ENCODE measurements at regions not wholly inside any gene's neighbourhood (a gene's known extent, or its start where the extent isn't known, plus 50 kb on each side); places are given as distances from the start of the nearest gene placed in this dataset.

DNA sequence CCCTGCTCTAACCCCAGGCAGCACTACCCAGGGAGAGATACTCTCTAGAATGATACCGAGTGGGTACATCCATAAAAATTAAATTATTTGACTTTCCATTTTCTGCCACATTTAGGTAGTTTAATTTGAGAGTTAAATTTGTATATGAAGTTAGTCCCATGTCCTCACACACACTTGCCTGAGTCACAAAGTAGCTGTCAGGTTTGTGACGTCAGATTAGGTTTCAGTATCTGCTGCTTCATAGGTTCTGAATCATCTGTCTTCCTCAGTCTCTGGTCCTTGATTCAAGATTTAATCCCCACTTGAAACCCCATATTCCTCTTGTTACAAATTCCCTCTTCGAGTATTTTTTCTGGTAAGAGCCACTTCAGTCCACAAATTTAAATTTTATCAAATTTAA lies 738.6 kb upstream of the FAM98A start:
- DNase-seq (ENCODE audit: low read depth in 2 of 2) = no peak

GRCh38 chr2:34332813-34333212 lies 733.7 kb upstream of the FAM98A start:
- no peak for DNase-seq (ENCODE audit: low read depth in 2 of 2)

- DNase-seq (ENCODE audit: low read depth in 2 of 2) = no peak
These were observed 721.0 kb upstream of the FAM98A start for GRCh38 chr2:34320056-34320455.

- DNase-seq (ENCODE audit: low read depth in 2 of 2) = no peak
These were observed 718.7 kb upstream of the FAM98A start for GRCh38 chr2:34317797-34318196.

- DNase-seq (ENCODE audit: low read depth in 2 of 2) = no peak
These were observed 717.7 kb upstream of the FAM98A start for GRCh38 chr2:34316788-34317187.

- DNase-seq (ENCODE audit: low read depth in 2 of 2) = no peak
These were observed 712.7 kb upstream of the FAM98A start for GRCh38 chr2:34311816-34312215.

- no peak for DNase-seq (ENCODE audit: low read depth in 2 of 2)
These were observed 709.0 kb upstream of the FAM98A start for GRCh38 chr2:34308140-34308539.

- DNase-seq (ENCODE audit: low read depth in 2 of 2) = no peak
These were observed 708.5 kb upstream of the FAM98A start for GRCh38 chr2:34307636-34308035.

GRCh38 chr2:34306745-34307144 lies 707.6 kb upstream of the FAM98A start:
- DNase-seq (ENCODE audit: low read depth in 2 of 2) = no peak

DNA sequence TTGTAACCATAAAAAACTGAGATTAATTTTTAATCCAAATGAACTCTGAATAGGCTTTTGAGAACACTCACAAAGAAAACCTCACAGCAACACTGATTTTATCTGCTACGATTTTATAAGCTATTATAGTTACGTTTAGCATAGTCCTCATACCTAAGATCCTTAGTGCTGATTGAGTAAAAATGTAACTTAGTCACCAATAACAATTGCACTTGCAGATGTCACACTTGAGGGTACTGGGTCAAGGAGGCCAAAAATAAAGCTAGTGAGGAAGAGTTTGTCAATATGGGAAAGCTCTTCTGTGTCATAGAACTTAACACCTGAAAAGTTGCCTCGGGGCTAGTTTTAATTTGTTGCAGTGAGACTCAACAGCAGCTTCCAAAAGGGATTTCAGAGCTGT lies 706.5 kb upstream of the FAM98A start:
- no peak for DNase-seq (ENCODE audit: low read depth in 2 of 2)

- DNase-seq (ENCODE audit: low read depth in 2 of 2) = no peak
These were observed 695.9 kb upstream of the FAM98A start for GRCh38 chr2:34294961-34295360.

DNA sequence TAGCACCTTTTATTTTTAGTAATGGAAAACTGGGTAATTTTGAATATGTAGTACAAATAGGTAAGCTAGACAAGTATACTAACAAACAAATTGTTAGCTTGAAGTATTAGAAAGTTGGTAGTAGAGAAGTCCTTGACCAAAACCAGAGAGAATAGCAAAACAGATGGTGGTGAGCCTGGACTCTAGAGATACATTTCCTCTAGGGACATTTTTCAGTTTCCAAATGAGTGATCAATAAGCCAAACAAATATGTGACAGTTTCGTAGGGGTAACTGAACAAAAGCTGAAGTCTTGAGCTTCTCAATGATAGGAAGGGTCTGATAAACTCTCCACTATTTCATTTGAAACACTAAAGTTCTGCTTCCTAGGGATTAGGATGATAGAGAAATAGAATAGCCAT lies 692.0 kb upstream of the FAM98A start:
- DNase-seq (ENCODE audit: low read depth in 2 of 2) = no peak

DNA sequence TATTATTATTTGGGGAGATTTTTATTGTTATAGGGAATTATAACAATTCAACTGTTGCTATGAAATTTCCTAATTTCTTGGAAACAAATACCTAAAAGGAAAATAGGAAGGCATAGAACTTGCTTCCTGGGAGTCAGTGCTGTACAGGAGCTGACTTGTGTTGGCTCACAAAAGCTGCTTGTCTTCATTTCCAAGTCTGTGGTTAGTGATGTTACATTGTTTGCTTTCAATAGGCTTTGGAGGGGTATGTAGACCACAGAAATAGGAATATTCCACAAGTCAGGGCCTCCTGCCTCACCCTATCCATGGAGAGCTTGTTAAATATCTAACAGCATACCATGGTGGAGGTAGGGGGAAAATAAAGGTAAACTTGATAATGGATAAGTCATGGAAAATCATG lies 688.9 kb upstream of the FAM98A start:
- DNase-seq (ENCODE audit: low read depth in 2 of 2) = no peak

DNA sequence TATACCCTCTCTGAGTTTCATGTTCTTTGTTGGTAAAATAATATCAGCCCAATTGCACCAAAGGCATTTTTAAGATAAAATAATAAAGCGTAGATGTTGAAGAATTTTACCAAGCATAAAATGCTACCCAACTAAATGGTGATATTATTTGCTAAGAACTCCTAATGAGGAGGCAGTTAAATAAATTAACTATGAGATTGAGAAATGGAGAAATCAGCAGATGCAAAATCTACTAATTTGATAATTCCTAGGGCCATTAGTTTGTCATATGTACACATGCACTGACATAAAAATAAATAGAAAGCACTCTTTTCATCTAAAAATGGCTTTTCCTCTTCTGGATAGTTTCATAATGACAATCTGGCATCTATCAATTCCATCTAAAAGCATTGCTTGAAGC lies 681.5 kb upstream of the FAM98A start:
- no peak for DNase-seq (ENCODE audit: low read depth in 2 of 2)

DNA sequence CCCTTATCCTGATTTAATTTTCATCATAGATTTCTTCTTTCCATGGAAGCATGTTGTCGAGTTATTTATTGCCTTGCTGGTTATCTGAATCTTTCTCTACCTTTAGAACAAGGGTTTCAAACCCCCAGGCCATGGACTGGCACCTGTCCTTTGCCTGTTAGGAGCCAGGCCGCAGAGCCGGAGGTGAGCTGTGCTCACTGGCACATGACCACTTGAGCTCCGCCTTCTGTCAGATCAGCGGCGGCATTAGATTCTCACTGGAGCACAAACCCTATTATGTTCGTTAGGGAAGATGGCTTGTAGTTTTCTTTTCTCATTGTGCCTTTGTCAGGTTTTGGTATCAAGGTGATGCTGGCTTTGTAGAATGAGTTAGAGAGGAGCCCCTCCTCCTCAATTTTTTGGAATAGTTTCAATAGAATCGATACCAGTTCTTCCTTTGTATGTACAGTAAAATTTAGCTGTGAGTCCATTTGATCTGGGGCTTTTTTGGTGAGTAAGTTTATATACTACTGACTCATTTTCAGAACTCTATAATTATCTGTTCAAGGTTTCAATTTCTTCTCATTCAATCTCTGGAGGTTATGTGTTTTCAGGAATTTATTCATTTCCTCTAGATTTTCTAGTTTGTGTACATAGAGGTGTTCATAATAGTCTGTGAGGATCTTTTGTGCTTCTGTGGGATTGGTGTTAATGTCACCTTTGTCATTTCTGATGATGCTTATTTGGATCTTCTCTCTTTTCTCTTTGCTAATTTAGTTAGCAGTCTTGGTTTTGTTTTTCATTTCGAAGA lies 668.0 kb upstream of the FAM98A start:
- DNase-seq (ENCODE audit: low read depth in 2 of 2) = no peak

- DNase-seq (ENCODE audit: low read depth in 2 of 2) = no peak
These were observed 662.6 kb upstream of the FAM98A start for GRCh38 chr2:34261701-34262100.

- no peak for DNase-seq (ENCODE audit: low read depth in 2 of 2)
These were observed 655.3 kb upstream of the FAM98A start for GRCh38 chr2:34254272-34254878.

GRCh38 chr2:34252111-34252510 lies 653.0 kb upstream of the FAM98A start:
- DNase-seq (ENCODE audit: low read depth in 2 of 2) = no peak

GRCh38 chr2:34251578-34251977 lies 652.5 kb upstream of the FAM98A start:
- DNase-seq (ENCODE audit: low read depth in 2 of 2) = no peak

DNA sequence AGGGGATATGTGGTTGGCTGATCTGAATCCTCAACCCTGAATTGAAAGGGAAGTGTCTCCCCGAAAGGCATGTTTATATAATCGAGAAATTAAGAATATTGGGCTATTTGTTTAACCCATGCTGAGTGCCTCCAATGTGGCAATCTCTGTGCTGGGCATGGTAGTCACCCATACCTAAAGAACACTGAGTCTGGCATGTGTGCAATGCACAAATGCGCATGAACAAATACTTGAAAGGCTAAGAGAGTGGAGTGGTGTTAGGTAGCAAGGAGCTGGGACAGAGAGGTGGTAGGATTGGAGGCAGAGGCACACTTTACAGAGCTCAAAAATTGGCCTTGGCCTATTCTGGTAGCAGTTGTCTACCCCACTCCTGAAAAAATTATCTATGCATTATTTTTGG lies 645.1 kb upstream of the FAM98A start:
- DNase-seq (ENCODE audit: low read depth in 2 of 2) = no peak

DNA sequence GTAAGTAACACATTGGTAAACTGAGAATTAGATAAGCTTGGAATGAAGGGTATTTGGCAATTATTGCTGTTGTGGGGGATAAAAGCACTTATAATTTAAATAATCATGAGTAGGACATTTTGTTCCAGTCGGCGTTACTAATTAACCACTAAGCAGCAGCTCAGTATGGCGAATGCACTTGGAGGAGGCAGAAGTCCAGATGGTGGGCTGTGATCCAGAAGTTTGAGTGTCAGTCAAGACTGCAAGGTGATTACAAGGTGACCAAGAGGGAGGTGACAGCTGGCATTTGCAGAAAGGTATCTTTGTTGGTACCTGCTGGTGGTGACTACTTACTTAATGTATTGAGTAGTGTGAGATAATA lies 643.6 kb upstream of the FAM98A start:
- no peak for DNase-seq (ENCODE audit: low read depth in 2 of 2)

DNA sequence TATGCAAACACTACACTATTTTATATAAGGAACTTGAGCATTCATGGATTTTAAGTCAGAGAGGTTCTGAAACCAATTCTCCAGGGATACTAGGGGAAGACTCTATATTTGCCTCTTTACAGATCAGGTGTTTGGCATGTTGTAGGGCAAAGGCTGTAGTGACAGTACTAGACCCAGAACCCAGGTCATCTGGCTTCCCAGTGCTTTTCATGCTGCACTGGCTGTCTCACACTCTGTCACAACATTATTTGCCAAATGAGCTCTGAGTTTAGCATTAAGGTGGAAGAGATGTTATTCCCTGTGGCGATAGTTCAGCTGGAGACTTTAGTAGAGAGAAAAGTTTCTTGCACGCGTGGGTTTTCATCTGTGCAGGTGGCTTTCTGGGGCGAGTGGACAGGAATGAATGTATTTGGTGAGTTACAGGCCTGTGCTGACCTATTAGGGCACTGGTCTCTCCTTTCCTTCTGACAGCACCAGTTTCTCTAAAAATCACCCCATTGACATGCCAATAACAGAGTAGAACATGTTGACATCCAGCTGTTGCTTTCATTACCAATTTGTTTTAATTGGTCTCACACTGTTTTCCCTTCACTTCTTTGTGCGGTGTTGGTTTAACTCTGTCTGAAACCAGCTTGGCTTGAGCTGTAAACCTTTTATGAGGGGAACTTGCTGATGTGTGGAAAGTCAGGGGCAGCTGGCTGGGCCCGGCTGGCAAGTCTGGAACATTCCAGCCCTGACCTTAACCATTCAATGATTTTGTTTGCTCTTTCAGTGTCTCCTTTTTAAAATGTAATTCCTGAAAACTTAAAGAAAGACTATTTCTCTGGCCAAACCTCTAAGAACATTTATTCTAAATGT lies 643.0 kb upstream of the FAM98A start:
- DNase-seq (ENCODE audit: low read depth in 2 of 2) = no peak

GRCh38 chr2:34239511-34239910 lies 640.4 kb upstream of the FAM98A start:
- no peak for DNase-seq (ENCODE audit: low read depth in 2 of 2)

Data from lung microvascular endothelial cell (primary cell).